ENCODE measurements at regions not wholly inside any gene's neighbourhood (a gene's known extent, or its start where the extent isn't known, plus 50 kb on each side); places are given as distances from the start of the nearest gene placed in this dataset.

DNA sequence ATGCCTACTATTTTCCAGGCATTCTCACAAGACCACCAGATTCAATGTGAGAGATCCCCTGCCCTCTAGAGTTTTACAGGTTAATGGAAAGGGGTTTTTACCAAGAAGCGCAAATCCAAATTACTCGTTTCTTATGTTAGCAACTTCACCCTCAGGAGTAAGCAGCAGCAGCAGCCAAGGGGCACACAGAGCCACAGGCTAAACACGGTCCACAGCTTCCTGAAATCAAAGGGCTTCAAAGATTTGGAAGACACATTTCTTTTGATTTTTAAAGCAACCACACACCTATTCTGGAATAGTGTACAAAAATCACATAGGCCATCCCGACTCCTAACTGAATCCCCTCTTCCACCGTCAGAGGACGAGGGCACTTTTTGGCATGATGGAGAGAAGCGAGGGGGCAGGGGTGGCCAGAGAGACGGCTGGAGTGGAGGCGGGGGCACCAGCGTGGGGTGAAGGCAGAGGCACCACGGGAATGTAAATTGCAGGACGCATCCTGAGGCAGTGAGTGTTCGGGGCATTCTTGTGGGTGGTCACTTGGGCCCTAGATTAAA lies 107.0 kb downstream of the ARF6 start:
- DNase-seq = no peak

DNA sequence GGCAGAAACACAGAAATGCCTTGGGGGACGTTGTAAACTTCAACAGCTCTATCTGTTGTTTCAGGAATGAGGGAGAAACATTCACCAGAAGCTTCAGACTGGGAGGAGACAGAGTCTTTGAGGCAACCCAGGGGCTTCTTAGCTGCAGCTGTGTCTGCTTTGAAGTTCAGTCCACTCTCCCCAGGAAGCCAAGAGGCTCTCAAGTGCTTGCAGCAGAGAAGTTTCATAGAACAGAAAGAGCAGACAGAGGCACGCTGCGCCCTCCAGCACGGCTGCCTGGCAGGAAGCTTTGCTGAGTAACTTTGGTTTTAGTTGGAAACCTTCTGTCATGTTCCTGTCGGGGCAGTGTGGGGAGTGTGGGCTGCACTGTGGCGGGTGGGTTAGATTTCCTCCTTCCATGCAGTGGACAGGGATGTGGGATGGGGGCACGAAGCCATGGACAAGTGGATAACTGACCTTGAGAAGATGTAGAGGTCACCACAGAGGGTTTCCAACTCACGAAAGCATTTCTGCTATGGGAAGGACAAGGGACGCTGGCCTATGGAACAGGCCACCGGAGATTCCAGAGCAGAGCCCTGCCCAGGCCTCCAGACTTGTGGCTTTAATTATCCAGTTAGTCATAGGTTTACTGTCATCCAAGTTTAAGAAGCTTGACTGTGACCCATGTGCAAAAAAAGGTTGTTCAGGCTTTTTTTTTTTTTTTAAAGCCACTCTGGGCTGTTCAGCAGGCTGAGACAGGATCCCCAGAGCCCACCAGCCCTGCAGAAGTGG lies 107.7 kb downstream of the ARF6 start:
- DNase-seq = peak; percentile 75

DNA sequence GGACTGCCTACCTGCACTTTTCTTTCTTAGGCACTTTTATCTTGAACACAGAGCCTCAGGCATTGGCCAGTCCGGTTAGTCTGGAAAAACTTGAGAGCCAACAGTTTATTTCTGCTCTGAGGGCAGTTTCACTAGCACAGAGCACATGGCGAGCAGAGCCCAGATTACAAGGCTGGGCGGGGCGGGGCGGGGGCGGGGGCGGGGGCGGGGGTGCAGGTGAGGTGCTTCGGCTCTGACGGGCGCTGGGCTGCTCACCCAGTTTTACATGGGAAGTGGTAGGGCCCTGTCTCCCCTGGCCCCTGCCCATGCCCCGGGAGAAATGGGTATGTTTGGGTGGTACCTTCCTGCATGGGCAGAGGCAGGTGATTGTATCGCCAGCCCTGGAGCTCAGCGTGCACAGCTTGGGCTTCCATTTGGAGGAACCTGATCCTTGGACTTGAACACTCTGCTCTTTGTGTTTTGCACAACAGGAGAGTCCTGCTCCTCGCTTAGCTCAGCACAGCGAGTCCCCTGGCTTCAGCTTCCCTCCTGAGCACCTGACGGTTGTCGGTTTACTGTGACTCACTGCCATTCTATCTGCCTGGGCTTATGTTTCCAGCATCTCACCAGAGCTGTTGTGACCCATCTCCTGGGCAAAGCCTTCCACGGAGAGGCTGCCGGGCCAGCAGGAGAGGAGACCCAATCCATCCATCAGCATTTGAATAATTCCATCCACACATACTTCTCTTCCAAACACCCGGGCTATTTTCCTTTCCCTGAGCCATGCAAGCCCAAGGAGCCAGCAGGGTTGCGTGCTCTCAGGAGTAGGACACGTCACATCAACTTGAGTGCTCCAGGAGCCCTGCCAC lies 108.5 kb downstream of the ARF6 start:
- peak; percentile 57 for DNase-seq

DNA sequence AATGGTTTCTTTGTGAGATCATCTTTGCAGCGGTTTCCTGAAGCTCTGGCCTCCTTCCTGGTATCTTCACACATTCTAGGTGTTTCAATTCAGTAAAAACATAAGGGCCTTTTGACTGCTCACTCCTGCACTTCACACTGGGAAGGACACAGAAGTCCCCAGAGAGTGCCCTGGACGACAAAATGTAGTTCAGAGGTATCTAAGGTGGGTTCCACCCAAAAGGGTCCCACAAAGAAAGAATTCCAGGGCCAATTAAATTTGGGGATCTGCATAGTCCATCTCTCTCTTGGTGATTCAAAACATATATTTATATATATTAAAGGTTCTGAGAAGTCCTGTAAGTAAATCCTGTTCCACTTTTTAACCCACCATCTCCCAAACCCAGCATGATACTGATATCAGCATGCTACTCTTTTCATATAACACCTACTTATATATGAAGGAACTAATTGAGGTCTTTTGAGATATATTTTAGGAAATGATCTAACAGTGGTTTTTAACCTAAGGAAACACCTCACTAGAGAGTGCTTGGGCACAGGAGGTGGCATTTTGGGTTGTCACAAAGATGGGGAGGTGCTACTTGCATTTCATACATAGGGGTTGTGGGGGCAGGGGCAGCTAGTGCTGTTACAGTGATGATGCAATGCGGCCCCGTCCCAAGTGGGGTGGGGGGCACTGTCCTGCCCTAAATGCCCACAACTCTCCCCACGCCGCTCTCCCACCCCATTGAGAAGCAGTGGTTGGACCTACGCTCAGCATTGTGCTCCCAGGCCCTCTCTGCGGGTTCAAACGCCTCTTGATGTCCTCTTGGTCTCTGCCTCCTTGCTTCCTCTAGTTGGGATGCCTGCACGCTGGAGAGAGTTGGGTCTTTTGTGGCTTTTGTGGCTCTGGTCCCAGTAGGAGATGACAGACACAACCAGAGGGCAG lies 109.4 kb downstream of the ARF6 start:
- peak; percentile 34 for DNase-seq

DNA sequence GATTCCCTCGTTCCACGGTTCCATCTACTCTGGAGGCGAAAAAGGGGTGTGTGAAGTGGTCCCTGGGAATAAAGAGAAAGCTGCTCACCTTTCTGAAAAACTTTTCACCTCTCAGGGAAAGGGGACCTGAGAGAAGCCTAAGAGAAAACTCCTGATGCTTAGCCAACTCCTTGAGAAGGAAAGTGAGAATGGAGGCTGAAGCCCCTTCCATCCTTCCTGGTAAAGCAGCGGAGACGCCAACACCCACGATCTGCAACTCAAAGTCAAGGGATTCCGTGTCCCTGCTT lies 110.0 kb downstream of the ARF6 start:
- DNase-seq = no peak

DNA sequence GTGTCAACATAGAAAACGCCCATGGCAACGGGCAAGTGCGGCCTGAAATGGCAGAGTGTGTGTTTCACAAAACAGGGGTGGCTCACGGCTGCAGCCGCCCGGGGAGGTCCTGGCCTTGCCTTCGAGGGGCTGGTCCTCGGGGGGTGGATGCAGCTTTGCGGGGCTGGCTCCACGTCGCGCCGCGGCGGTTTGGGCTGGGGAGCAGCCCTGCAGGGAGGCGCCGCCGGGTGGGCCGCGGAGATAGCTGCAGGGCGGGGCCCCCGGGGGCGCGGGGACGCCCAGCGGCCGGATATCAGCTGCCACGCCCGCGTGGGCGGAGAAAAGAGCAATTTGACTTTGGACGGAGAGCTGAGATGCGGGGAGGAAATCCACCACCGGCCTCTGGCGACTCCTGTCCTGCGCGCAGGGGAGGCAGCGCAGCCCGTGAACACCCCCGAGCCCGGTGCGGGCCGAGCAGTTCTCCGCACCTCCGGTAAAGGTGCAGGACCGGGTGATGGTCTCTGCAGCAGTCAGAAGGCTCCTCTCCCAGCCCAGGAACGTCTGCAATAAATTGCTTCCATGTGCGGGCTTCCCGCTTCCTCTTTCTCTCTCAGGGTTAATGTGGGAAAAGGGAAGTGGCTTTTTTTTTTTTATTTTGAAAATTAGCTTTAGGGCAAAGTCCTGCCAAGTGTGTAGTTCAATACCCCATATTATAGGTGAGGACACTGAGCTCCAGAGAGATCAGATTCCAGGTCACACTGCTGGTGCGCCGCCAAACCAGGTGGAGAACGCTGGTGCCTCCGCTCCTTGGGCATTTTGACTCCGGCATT lies 110.5 kb downstream of the ARF6 start:
- peak; percentile 74 for DNase-seq

DNA sequence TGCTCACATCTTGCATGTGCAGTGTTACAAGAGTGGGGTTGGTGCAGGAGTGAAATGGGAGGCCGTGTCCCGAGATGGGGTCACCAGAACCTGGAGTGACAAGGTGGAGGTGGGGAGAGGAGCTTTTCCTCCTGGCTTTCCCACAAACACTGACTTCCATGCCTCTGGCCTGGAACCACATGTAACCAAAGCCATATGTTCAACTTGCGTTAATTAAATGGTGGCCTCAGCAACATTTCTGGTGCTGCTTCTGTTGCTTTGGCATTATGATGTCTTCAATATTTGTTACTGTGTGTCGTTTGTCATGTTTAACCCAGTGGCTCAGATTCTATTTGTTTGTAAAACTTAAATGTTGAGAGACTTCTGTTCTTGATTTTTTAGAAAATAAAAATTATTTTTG lies 110.2 kb downstream of the VCPKMT start:
- no peak for DNase-seq

DNA sequence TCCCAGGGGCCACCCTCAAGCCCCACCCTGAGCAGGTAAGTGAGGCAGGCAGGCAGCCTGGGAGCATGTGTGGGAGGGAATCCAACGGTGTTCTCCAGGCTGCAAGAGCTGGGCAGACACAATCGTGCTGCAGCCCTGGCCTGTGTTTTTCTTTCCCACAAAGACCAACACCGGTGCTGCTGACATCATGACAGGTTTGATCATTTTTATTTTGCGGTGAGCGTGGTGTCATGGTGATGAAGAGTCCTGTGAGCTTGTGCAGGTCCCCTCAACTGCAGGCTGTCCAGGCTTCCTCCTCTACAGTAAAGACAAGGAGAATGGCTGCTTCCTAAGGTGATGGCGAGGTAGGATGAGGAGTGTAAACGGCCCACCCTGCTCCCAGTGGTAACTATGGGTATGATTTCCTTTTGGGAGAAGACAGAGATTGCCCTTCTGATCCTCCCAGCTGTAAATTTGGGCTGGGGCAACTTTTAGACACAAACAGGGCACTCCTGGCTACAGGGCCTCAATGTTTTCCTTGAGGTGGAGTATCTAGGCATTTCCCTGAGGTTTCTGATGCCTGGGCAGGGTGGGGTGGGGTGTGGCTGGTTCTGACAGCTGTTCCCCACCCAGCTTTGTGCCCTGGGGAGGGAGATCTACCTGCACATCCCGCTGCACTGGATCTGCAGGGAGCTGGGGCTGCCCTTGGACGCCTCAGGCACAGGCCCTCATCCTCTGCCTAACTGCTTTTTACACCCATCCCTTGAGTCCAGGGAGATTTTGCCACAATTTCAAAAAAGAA lies 109.1 kb downstream of the VCPKMT start:
- DNase-seq = no peak

DNA sequence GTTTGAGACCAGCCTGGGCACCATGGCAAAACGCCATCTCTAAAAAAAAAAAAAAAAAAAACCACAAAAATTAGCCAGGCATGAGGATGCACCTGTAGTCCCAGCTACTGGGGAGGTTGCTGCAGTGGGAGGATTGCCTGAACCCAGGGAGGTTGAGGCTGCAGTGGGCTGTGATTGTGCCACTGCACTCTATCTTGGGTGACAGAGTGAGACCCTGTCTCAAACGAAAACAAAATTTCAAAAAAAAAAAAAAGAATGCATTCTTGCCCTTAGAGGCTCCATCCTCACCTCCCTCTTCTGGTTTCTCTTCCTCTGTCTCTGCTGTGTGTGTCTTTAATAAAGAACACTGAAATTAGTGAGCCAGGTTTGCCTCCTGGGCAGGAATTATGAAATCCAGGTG lies 107.8 kb downstream of the VCPKMT start:
- no peak for DNase-seq

DNA sequence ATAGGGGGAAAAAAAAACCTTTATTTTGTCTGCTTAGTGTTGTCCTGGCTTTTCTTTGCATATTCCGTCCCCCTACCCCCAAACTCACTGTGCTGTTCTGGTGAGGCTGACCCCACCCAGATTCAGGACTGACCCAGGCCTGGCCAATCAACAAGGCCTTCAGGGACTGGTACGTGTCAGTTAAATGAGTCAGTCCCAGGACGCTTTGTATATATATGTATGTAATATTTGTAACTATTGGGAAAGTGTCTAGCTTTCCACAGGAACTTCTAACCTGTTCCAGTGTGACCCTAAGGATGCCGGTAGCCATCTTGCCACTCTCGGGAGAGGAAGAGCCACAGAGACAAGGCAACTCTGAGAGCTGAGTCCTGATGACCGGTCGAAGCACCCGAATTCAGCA lies 107.4 kb downstream of the VCPKMT start:
- DNase-seq = no peak

DNA sequence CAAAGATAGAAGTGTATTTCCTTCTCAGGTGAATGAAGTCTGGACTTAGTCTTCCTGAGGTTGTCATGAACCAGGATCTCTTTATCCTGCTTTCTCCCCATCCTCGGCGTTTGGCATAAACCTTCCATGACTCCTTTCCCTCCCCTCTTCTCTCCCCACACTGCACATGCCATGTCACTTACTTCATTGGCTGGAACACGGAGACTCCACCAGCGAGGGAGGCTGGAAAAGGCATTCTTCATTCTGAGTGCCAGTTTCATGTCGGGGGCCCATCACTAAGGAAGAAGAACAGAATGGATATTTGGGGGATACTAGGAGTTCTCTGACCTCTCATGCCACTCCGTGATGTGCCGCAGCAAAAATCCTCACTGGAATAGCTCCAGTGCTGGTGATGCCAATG lies 105.6 kb downstream of the VCPKMT start:
- DNase-seq = no peak

DNA sequence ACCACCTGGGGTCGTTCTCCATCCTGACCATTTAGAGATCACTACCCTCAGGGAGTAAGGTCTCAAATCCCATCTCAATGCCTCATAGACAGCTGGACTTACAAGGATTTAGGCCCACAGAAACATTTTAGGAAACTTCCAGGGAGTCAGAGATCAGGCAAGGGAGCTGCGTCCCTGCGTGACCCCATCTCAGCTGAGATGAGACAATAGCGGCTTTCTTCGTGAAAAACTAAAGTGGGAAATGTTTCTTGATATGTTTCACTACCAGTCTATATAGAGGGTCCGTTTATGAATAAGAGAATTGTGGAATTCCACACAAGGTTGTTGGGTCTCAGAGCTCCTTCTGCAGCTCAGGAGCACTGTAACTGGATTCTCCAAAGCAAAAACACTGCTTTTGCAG lies 105.1 kb downstream of the VCPKMT start:
- no peak for DNase-seq

DNA sequence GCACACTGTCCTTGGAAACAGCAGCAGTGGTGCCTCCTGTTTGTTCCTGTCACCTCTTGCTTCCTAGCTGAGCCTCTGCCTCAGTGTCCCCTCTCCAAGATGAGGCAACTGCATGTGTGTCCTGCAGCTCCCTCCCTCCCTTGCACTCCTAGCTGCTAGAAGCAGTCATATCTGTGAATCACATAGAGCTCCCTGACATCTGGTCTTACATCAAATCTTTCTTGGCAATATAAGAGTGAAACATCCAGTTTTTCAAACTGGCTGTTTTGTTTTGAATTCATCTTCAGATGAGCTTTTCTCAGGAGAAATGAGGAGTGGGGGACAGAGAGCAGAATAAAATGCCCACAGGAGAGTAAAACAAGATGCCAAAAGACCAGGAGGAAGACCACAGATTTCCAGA lies 103.7 kb downstream of the VCPKMT start:
- DNase-seq = no peak

DNA sequence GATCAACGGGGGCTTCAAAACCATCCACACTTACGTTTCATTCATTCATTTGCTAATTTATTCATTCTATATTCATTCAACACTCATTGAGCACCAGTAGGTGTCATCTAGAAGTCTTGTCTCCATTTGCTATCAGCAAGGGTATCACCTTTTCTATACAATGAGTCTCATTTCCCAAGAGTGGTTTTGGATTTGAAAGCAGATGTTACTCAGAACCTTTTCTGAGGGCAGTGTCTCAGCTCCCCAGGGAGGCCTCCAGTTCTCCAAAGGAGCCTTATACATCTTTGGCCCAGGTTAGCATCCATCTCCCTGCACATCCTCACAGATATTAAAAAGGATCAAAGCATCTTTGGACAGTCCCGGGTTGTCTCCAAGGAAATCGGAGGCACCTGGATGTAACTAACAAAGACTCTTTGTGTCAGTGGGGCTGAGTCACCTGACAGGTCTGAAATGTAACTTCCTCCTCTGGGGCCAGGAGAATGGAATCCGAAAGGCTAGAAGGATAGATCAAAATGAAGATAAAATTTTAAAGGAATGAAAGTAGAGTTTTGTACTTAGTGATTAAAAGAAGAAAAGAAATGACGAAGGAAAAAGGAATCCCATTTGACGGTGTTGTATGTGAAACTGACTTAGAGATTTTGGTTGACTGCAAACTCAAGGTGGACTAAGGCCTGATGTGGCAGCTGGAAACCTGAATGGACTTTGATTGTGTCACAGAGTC lies 103.0 kb downstream of the VCPKMT start:
- no peak for DNase-seq

DNA sequence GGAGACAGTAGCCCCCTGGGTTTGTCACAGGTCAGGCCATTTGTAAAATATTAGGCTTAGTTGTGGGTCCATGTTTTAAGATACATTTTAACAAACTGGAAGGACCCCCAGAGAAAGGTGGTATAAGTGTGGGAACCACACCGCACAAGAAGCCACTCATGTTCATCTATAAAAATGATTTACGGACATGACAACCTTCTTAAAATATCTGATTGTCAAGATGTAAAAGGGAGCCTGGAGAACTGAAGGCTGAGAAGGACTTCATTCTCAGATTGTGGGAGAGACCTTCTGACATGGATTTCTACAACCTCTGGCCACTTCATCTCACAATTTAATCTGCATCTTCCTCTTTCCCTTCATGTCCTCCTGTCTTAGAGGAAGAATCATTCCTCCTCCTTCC lies 102.4 kb downstream of the VCPKMT start:
- DNase-seq = no peak

DNA sequence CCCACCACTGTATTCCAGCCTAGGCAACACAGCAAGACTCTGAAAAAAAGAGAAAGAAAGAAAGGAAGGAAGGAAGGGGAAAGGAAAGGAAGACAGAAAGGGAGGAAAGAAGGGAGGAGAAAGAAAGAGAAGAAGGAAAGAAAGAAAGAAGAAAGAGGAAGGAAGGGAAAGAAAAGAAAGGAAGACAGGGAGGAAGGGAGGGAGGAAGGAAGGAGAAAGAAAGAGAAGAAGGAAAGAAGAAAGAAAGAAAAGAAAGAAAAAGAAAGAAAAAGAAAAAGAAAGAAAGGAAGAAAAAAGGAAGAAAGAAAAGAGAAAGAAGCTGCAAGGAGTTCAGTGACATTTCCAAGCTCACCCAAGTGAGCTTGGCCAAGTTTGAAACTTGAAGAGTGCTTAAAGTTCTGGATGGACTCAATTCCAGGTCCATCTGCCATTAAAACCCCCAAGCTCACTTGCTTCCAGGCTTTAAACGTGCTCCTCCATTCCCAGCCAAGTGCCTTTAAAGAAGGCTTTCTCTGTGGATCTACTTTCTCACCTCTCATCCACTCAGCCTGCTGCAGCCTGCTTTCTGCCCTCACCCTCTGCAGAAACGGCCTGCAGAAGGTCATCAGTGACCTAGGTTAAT lies 101.5 kb downstream of the VCPKMT start:
- DNase-seq = no peak

DNA sequence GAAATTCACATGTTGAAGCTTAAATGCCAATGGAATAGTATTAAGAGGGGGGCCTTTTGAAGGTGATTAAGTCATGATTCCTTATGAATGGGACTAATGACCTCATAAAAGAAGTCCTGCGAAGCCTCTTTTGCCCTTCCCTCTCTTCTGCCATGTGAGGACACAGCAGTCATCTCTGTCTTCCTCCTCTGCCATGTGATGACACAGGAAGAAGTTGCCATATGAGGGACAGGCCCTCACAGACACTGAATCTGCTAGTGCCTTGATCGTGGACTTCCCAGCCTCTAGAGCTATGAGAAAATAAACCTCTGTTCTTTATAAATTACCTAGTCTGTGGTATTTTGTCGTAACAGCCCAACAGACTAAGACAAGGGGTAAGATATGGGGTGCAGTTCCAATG lies 100.7 kb downstream of the VCPKMT start:
- DNase-seq = no peak

DNA sequence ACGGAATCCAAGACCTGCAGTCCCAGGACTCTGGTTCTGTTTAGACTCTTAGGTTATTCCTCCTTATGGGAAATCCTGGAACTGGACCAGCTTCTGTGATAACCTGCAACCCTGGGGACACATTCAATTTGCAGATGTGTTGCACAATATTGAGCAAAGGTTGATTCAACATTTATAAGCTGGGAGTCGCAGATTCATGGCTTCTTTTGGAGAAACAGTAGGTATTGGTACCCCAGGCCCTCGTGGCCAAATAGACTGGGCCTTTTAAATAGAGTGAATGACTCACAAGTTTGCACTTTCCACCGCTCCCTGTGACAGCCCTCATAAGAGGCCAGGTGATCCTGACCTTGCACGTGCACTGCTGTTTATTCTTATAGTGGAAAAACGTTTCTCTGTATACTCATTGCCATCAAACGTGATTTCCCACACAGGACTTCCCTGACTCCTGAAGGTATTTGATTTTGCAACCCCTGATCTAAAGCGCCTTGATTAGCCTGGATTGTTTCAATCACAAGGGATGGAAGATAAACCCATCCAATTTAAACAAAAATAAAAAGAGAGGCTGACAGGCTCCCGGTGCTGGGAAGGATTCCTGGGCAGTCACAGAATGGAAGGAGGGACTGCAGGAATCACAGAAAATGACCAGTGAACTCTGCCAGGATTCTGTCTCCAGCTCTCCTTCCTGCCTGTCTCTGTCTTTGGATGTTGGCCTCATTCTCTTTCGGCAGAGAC lies 98.0 kb downstream of the VCPKMT start:
- DNase-seq = no peak

DNA sequence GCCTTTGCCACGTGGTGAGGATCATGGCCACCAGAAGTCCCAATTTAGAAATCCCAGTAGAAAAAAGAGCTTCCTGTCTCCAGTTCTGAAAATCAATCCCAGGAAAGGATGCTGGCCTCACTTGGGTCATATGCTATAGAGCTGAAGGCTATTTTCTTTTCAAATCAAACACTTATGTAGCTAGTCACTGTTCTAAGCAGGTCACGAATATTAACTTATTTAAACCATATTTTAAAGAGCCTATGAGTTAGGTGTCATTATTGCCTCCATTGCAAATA lies 97.5 kb downstream of the VCPKMT start:
- no peak for DNase-seq

DNA sequence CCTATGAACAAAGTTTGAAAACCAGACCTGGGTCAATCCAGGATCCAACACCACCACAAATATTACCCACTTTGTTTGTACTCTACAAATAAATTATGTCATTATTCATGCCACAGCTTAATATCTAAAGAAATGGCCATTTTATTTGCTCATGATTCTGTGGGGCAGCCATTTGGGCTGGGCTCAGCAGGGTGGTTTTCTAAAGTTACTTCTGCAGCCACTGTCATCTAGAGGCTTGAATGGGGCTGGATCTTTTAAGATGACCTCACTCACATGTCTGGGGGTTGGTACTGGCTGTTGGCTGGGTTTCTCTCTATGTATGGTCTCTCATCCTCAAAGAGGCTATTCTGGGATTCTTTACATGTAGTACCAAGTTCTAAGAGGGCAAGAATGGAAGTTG lies 96.2 kb downstream of the VCPKMT start:
- DNase-seq = no peak

All from stimulated activated CD4-positive, alpha-beta T cell treated with anti-CD3 and anti-CD28 coated beads, Interleukin-4, amount 100 ng/mL, for 1 hour (primary cell).